SK-N-SH (cell line): ENCODE measurements at regions not wholly inside any gene's neighbourhood (a gene's known extent, or its start where the extent isn't known, plus 50 kb on each side); places are given as distances from the start of the nearest gene placed in this dataset.

Experiments
- POLR2AphosphoS5 ChIP-seq: IDR thresholded peaks from 2 replicates; pipeline ENCODE4 v1.6.1; 2012; ENCODE audit warnings: low read depth, low read length
- TF ChIP-seq, protein P1 (sequence below): fragments of 200-600 bp; sonication (generic); IDR thresholded peaks from 2 replicates; pipeline ENCODE4 v1.6.1; 2017; ENCODE audit warnings: antibody characterized with exemption, mild to moderate bottlenecking, moderate library complexity

DNA sequence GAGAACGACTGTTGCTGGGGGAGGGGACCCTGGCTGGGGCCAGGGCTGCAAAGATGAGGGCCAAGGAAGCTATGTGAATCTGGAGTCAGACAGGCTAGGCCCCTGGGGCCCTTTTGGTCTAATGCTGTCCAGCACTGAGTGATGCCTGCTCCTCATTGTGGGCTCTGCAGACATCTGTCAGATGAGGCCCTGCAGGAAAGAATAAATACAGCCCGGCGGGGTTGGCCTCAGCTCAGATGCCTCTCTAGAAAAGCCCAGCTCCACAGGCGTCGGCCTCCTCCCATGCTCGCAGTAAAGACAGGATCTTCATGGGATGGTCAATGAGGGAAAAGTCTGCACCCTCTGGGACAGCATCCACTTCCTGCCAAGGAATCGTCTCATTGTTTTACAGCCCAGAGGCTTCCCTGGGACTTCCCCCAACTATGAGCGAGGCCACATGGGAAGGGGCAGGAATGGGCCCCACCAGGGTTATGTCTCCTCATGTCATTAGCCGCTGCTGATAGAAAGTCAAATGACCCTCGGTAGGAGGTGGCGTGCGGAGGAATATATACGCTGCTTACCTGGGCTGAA lies 125.8 kb upstream of the GLI2 start:
- TF ChIP-seq, protein P1, sequence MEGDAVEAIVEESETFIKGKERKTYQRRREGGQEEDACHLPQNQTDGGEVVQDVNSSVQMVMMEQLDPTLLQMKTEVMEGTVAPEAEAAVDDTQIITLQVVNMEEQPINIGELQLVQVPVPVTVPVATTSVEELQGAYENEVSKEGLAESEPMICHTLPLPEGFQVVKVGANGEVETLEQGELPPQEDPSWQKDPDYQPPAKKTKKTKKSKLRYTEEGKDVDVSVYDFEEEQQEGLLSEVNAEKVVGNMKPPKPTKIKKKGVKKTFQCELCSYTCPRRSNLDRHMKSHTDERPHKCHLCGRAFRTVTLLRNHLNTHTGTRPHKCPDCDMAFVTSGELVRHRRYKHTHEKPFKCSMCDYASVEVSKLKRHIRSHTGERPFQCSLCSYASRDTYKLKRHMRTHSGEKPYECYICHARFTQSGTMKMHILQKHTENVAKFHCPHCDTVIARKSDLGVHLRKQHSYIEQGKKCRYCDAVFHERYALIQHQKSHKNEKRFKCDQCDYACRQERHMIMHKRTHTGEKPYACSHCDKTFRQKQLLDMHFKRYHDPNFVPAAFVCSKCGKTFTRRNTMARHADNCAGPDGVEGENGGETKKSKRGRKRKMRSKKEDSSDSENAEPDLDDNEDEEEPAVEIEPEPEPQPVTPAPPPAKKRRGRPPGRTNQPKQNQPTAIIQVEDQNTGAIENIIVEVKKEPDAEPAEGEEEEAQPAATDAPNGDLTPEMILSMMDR, result no peak
- no peak for TF ChIP-seq POLR2AphosphoS5
